B cell (primary cell): ENCODE measurements at regions not wholly inside any gene's neighbourhood (a gene's known extent, or its start where the extent isn't known, plus 50 kb on each side); places are given as distances from the start of the nearest gene placed in this dataset.

Source experiments
- ATAC-seq: fragments of 200-7000 bp; cut with Tn5 transposase; one replicate; pipeline ENCODE4 v1.10.0; 2021; ENCODE audit warnings: low read depth, mild to moderate bottlenecking, moderate number of reproducible peaks, moderate library complexity
- CTCF ChIA-PET: fragments of 350-600 bp; sonication (Branson Sonifier 250); formaldehyde crosslinking; loops from one replicate; lab custom pipeline; 2021; ENCODE audit warnings: antibody characterized with exemption, inconsistent platforms; lab: Charles Lee
- POLR2A ChIA-PET: fragments of 350-600 bp; sonication (Branson Sonifier 250); formaldehyde crosslinking; loops from one replicate; lab custom pipeline; 2021; ENCODE audit warnings: antibody characterized with exemption; lab: Charles Lee
- DNase-seq: peaks from one replicate; pipeline ENCODE4 v3.0.0; 2013
- H2AFZ ChIP-seq: 2 replicates; pipeline ENCODE4 v1.6.1; 2012; ENCODE audit warnings: mild to moderate bottlenecking, low read depth, low read length; ENCODE audit not compliant: insufficient read depth, poor library complexity, severe bottlenecking
- H3K27ac ChIP-seq, 2 donors: 1 replicate in 1 of 2; 2 replicates in 1 of 2; pipeline ENCODE4 v1.5.1; 2012 to 2013; ENCODE audit warnings: low read length in 2 of 2, mild to moderate bottlenecking in 2 of 2, moderate library complexity in 1 of 2
- H3K27me3 ChIP-seq, 4 experiments: fragments of 200-600 bp in 1 of 4; sonication (generic) in 1 of 4; replicated peaks in 1 of 4; 1 replicate in 2 of 4; 2 replicates in 2 of 4; pipeline versions ENCODE4 v1.6.1 to v1.7.0; 2013 to 2016; ENCODE audit warnings: low read length in 3 of 4, mild to moderate bottlenecking in 2 of 4, mixed read lengths in 1 of 4, moderate library complexity in 1 of 4; ENCODE audit not compliant: insufficient read depth in 4 of 4, control insufficient read depth in 3 of 4; ENCODE audit errors: control extremely low read depth in 1 of 4
- H3K36me3 ChIP-seq, 2 experiments: replicated peaks in 1 of 2; 1 replicate in 1 of 2; 2 replicates in 1 of 2; pipeline versions ENCODE4 v1.6.1 to v1.7.1; 2013; ENCODE audit warnings: low read length in 1 of 2; ENCODE audit not compliant: insufficient read depth in 2 of 2, control insufficient read depth in 1 of 2; ENCODE audit errors: control extremely low read depth in 1 of 2, extremely low read depth in 1 of 2
- H3K4me1 ChIP-seq, 2 donors: fragments of 200-600 bp in 1 of 2; sonication (generic) in 1 of 2; 1 replicate in 1 of 2; 2 replicates in 1 of 2; pipeline versions ENCODE4 v1.5.1 to v1.6.1; 2013 to 2017; ENCODE audit warnings: low read length in 2 of 2; ENCODE audit not compliant: control insufficient read depth in 2 of 2, insufficient read depth in 2 of 2
- H3K4me2 ChIP-seq: replicated peaks from 2 replicates; pipeline ENCODE3; 2012; ENCODE audit warnings: mild to moderate bottlenecking, low read depth, low read length; ENCODE audit not compliant: poor library complexity, severe bottlenecking
- H3K4me3 ChIP-seq, 5 experiments: fragments of 200-600 bp in 1 of 5; sonication (generic) in 1 of 5; 1 replicate in 3 of 5; 2 replicates in 2 of 5; pipeline versions ENCODE4 v1.5.1 to v1.7.0; 2011 to 2016; ENCODE audit warnings: low read length in 4 of 5, mild to moderate bottlenecking in 4 of 5, low read depth in 2 of 5, control low read depth in 1 of 5, moderate library complexity in 1 of 5; ENCODE audit not compliant: insufficient read depth in 1 of 5; ENCODE audit errors: control extremely low read depth in 1 of 5, extremely low read depth in 1 of 5
- H3K79me2 ChIP-seq: fragments of 200-600 bp; sonication (generic); one replicate; pipeline ENCODE4 v1.6.0; 2016; ENCODE audit warnings: low read length; ENCODE audit not compliant: control insufficient read depth, insufficient read depth
- H3K9ac ChIP-seq: fragments of 200-600 bp; sonication (generic); 2 replicates; pipeline ENCODE4 v1.6.1; 2017; ENCODE audit warnings: mild to moderate bottlenecking, low read length, moderate library complexity
- H3K9me3 ChIP-seq, 3 donors: one replicate each; pipeline versions ENCODE4 v1.6.1 to v1.7.1; 2013; ENCODE audit warnings: low read length in 2 of 3; ENCODE audit not compliant: control insufficient read depth in 2 of 3, insufficient read depth in 1 of 3; ENCODE audit errors: control extremely low read depth in 1 of 3
- H4K20me1 ChIP-seq: 2 replicates; pipeline ENCODE4 v1.6.0; 2012; ENCODE audit warnings: mild to moderate bottlenecking, low read length; ENCODE audit not compliant: insufficient read depth, control insufficient read depth, poor library complexity, severe bottlenecking
- H3K27ac Mint-ChIP-seq: one replicate; pipeline ENCODE4 v1.8.0; 2021; ENCODE audit warnings: mixed read lengths
- H3K27me3 Mint-ChIP-seq: one replicate; pipeline ENCODE4 v1.8.0; 2021; ENCODE audit warnings: mixed read lengths
- H3K4me1 Mint-ChIP-seq: one replicate; pipeline ENCODE4 v1.8.0; 2021; ENCODE audit warnings: mixed read lengths
- H3K4me3 Mint-ChIP-seq: one replicate; pipeline ENCODE4 v1.8.0; 2021; ENCODE audit warnings: mixed read lengths
- H3K9me3 Mint-ChIP-seq: one replicate; pipeline ENCODE4 v1.8.0; 2022; ENCODE audit warnings: mixed read lengths; ENCODE audit not compliant: insufficient read depth
- EZH2 ChIP-seq: IDR thresholded peaks from 2 replicates; pipeline ENCODE4 v1.6.1; 2012; ENCODE audit warnings: borderline replicate concordance, low read depth, mild to moderate bottlenecking, moderate library complexity, low read length; ENCODE audit not compliant: insufficient read depth, poor library complexity, severe bottlenecking
- WGBS: methylation state at CpG from one replicate; pipeline ENCODE4 v1.1.5; 2013; ENCODE audit warnings: missing lambda C conversion rate; ENCODE audit not compliant: insufficient coverage; 5-methylcytosine and 5-hydroxymethylcytosine counted together
- intact Hi-C: fragments of 100-400 bp; cut with micrococcal nuclease; formaldehyde crosslinking; loops from one replicate; pipeline ENCODE4 v1.10.0; 2022
- TF ChIP-seq, protein P1 (sequence below): fragments of 200-600 bp; IDR thresholded peaks from one replicate; pipeline ENCODE4 v1.8.0; 2022; ENCODE audit warnings: antibody characterized with exemption, mild to moderate bottlenecking

DNA sequence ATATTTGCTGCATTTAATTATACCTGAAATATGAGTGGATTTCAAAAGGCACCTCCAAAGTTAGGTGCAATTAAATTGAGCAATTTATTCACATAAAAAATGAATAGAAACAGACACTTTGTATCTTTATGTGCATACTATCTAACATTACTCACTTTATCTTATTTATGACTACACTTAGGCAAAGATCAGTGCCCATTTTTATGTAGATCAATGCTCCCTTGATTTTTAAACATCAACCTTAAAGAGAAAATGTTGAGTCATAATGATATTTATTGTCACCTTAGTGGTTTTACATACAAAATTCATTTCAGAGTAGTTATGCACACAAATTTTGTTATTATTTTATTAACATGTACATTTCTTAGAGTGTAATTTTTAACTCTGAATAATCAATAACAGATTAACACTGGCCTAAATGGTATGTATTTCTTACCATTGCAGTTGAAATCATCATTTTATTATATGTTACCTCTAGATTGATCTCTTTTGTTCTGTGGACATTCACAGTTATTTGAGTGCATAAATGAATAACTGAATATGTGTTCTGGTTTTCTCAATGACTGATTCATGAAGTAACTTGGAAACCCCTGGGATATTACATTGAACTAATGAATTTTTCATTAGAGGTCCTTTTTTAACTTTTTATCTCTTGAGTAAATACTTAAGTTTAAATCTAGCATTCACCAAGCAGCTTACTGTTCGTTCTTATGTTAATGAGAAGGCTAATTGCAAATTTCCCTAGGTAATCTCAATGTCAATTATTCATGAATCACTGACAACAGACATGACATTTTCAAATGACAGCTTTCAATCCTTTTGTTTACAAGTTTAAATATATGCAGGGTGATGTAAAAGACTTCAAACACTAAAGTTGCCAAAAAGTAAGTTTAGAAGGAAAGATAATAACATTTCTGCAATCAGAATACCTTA, 1182.0 kb upstream of the PABPC4L start:
- Mint-ChIP-seq H3K4me3 (no peak overlapping the region), H3K27me3 (no peaks in the 10 kb centered on the region), H3K27ac (no peak overlapping the region), H3K4me1 (no peaks in the 10 kb centered on the region), H3K9me3 (no peaks in the 10 kb centered on the region)
- Histone ChIP-seq H3K27me3 (no peaks in the 10 kb centered on the region), H4K20me1 (no peaks in the 10 kb centered on the region), H3K9ac (no peak overlapping the region), H2AFZ (no peak overlapping the region), H3K79me2 (no peaks in the 10 kb centered on the region), H3K4me2 (no peak overlapping the region), H3K27ac (no peak overlapping the region), H3K4me1 (no peaks in the 10 kb centered on the region), H3K4me3 (no peak overlapping the region), H3K36me3 (no peaks in the 10 kb centered on the region), H3K9me3 (peaks cover 0 to 9% (median 0%) of the 10 kb centered on the region in 3 donors)
- intact Hi-C loops = no loop called here
- ChIA-PET CTCF (no interaction called here), POLR2A (no interaction called here)
- DNase-seq (no peak), ATAC-seq (no peak)
- no peak for TF ChIP-seq EZH2
- TF ChIP-seq, protein P1, sequence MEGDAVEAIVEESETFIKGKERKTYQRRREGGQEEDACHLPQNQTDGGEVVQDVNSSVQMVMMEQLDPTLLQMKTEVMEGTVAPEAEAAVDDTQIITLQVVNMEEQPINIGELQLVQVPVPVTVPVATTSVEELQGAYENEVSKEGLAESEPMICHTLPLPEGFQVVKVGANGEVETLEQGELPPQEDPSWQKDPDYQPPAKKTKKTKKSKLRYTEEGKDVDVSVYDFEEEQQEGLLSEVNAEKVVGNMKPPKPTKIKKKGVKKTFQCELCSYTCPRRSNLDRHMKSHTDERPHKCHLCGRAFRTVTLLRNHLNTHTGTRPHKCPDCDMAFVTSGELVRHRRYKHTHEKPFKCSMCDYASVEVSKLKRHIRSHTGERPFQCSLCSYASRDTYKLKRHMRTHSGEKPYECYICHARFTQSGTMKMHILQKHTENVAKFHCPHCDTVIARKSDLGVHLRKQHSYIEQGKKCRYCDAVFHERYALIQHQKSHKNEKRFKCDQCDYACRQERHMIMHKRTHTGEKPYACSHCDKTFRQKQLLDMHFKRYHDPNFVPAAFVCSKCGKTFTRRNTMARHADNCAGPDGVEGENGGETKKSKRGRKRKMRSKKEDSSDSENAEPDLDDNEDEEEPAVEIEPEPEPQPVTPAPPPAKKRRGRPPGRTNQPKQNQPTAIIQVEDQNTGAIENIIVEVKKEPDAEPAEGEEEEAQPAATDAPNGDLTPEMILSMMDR = no peak
- no CpG with 5 or more reads among the region's 1 CpG for WGBS

DNA sequence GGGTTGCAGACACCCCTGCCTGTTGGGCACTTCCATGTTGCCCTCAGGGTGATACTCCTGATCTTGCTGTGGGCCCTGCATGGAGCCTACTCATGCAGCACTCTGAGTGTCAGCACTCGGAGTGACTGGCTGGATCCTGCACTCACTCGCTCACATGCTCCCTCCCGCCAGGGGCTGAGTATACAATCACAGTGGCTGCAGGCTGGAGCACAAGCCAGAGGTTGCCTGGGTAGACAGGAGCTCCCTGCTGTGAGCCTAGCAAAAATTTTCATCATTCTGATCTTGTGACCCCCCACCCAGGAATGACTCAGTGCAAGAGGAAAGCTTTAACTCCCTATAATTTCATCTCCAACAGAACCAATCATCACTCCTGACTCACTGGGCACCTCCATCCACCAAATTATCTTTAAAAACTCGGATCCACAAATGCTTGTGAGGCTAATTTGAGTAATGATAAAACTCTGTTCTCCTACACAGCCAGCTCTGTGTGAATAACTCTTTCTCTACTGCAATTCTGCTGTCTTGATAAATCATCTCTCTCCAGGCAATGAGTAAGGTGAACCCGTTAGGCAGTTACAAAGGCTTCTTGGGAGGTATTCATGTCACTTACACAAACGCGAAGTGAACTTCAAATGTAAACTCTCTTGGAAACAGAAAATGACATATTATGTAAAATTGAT, 1180.8 kb upstream of the PABPC4L start:
- Histone ChIP-seq H3K27me3 (no peaks in the 10 kb centered on the region), H3K9me3 (peaks cover 0 to 9% (median 0%) of the 10 kb centered on the region in 3 donors), H3K36me3 (no peaks in the 10 kb centered on the region), H3K27ac (no peak overlapping the region), H2AFZ (no peak overlapping the region), H3K4me3 (no peak overlapping the region), H4K20me1 (no peaks in the 10 kb centered on the region), H3K4me1 (no peaks in the 10 kb centered on the region), H3K9ac (no peak overlapping the region), H3K79me2 (no peaks in the 10 kb centered on the region), H3K4me2 (no peak overlapping the region)
- no peak overlapping the region for H3K4me3 Mint-ChIP-seq
- ChIA-PET POLR2A (no interaction called here), CTCF (no interaction called here)
- ATAC-seq (no peak), DNase-seq (no peak)
- no peaks in the 10 kb centered on the region for H3K9me3 Mint-ChIP-seq
- no peaks in the 10 kb centered on the region for H3K27me3 Mint-ChIP-seq
- no peaks in the 10 kb centered on the region for H3K4me1 Mint-ChIP-seq
- 97% methylated on average over 3 of the region's 7 CpGs for whole genome bisulfite sequencing
- TF ChIP-seq EZH2 = no peak
- TF ChIP-seq, protein P1 = no peak
- intact Hi-C loops = no loop called here
- no peak overlapping the region for H3K27ac Mint-ChIP-seq
